B cell (primary cell): ENCODE measurements at regions not wholly inside any gene's neighbourhood (a gene's known extent, or its start where the extent isn't known, plus 50 kb on each side); places are given as distances from the start of the nearest gene placed in this dataset.

Experiments used
- ATAC-seq: fragments of 200-7000 bp; cut with Tn5 transposase; one replicate; pipeline ENCODE4 v1.10.0; 2021; ENCODE audit warnings: low read depth, mild to moderate bottlenecking, moderate number of reproducible peaks, moderate library complexity
- CTCF ChIA-PET: fragments of 350-600 bp; sonication (Branson Sonifier 250); formaldehyde crosslinking; loops from one replicate; lab custom pipeline; 2021; ENCODE audit warnings: antibody characterized with exemption, inconsistent platforms; lab: Charles Lee
- POLR2A ChIA-PET: fragments of 350-600 bp; sonication (Branson Sonifier 250); formaldehyde crosslinking; loops from one replicate; lab custom pipeline; 2021; ENCODE audit warnings: antibody characterized with exemption; lab: Charles Lee
- DNase-seq: peaks from one replicate; pipeline ENCODE4 v3.0.0; 2013
- H2AFZ ChIP-seq: 2 replicates; pipeline ENCODE4 v1.6.1; 2012; ENCODE audit warnings: mild to moderate bottlenecking, low read depth, low read length; ENCODE audit not compliant: insufficient read depth, poor library complexity, severe bottlenecking
- H3K27ac ChIP-seq, 2 donors: 1 replicate in 1 of 2; 2 replicates in 1 of 2; pipeline ENCODE4 v1.5.1; 2012 to 2013; ENCODE audit warnings: low read length in 2 of 2, mild to moderate bottlenecking in 2 of 2, moderate library complexity in 1 of 2
- H3K27me3 ChIP-seq, 4 experiments: fragments of 200-600 bp in 1 of 4; sonication (generic) in 1 of 4; replicated peaks in 1 of 4; 1 replicate in 2 of 4; 2 replicates in 2 of 4; pipeline versions ENCODE4 v1.6.1 to v1.7.0; 2013 to 2016; ENCODE audit warnings: low read length in 3 of 4, mild to moderate bottlenecking in 2 of 4, mixed read lengths in 1 of 4, moderate library complexity in 1 of 4; ENCODE audit not compliant: insufficient read depth in 4 of 4, control insufficient read depth in 3 of 4; ENCODE audit errors: control extremely low read depth in 1 of 4
- H3K36me3 ChIP-seq, 2 experiments: replicated peaks in 1 of 2; 1 replicate in 1 of 2; 2 replicates in 1 of 2; pipeline versions ENCODE4 v1.6.1 to v1.7.1; 2013; ENCODE audit warnings: low read length in 1 of 2; ENCODE audit not compliant: insufficient read depth in 2 of 2, control insufficient read depth in 1 of 2; ENCODE audit errors: control extremely low read depth in 1 of 2, extremely low read depth in 1 of 2
- H3K4me1 ChIP-seq, 2 donors: fragments of 200-600 bp in 1 of 2; sonication (generic) in 1 of 2; 1 replicate in 1 of 2; 2 replicates in 1 of 2; pipeline versions ENCODE4 v1.5.1 to v1.6.1; 2013 to 2017; ENCODE audit warnings: low read length in 2 of 2; ENCODE audit not compliant: control insufficient read depth in 2 of 2, insufficient read depth in 2 of 2
- H3K4me2 ChIP-seq: replicated peaks from 2 replicates; pipeline ENCODE3; 2012; ENCODE audit warnings: mild to moderate bottlenecking, low read depth, low read length; ENCODE audit not compliant: poor library complexity, severe bottlenecking
- H3K4me3 ChIP-seq, 5 experiments: fragments of 200-600 bp in 1 of 5; sonication (generic) in 1 of 5; 1 replicate in 3 of 5; 2 replicates in 2 of 5; pipeline versions ENCODE4 v1.5.1 to v1.7.0; 2011 to 2016; ENCODE audit warnings: low read length in 4 of 5, mild to moderate bottlenecking in 4 of 5, low read depth in 2 of 5, control low read depth in 1 of 5, moderate library complexity in 1 of 5; ENCODE audit not compliant: insufficient read depth in 1 of 5; ENCODE audit errors: control extremely low read depth in 1 of 5, extremely low read depth in 1 of 5
- H3K79me2 ChIP-seq: fragments of 200-600 bp; sonication (generic); one replicate; pipeline ENCODE4 v1.6.0; 2016; ENCODE audit warnings: low read length; ENCODE audit not compliant: control insufficient read depth, insufficient read depth
- H3K9ac ChIP-seq: fragments of 200-600 bp; sonication (generic); 2 replicates; pipeline ENCODE4 v1.6.1; 2017; ENCODE audit warnings: mild to moderate bottlenecking, low read length, moderate library complexity
- H3K9me3 ChIP-seq, 3 donors: one replicate each; pipeline versions ENCODE4 v1.6.1 to v1.7.1; 2013; ENCODE audit warnings: low read length in 2 of 3; ENCODE audit not compliant: control insufficient read depth in 2 of 3, insufficient read depth in 1 of 3; ENCODE audit errors: control extremely low read depth in 1 of 3
- H4K20me1 ChIP-seq: 2 replicates; pipeline ENCODE4 v1.6.0; 2012; ENCODE audit warnings: mild to moderate bottlenecking, low read length; ENCODE audit not compliant: insufficient read depth, control insufficient read depth, poor library complexity, severe bottlenecking
- H3K27ac Mint-ChIP-seq: one replicate; pipeline ENCODE4 v1.8.0; 2021; ENCODE audit warnings: mixed read lengths
- H3K27me3 Mint-ChIP-seq: one replicate; pipeline ENCODE4 v1.8.0; 2021; ENCODE audit warnings: mixed read lengths
- H3K4me1 Mint-ChIP-seq: one replicate; pipeline ENCODE4 v1.8.0; 2021; ENCODE audit warnings: mixed read lengths
- H3K4me3 Mint-ChIP-seq: one replicate; pipeline ENCODE4 v1.8.0; 2021; ENCODE audit warnings: mixed read lengths
- H3K9me3 Mint-ChIP-seq: one replicate; pipeline ENCODE4 v1.8.0; 2022; ENCODE audit warnings: mixed read lengths; ENCODE audit not compliant: insufficient read depth
- EZH2 ChIP-seq: IDR thresholded peaks from 2 replicates; pipeline ENCODE4 v1.6.1; 2012; ENCODE audit warnings: borderline replicate concordance, low read depth, mild to moderate bottlenecking, moderate library complexity, low read length; ENCODE audit not compliant: insufficient read depth, poor library complexity, severe bottlenecking
- WGBS: methylation state at CpG from one replicate; pipeline ENCODE4 v1.1.5; 2013; ENCODE audit warnings: missing lambda C conversion rate; ENCODE audit not compliant: insufficient coverage; 5-methylcytosine and 5-hydroxymethylcytosine counted together
- intact Hi-C: fragments of 100-400 bp; cut with micrococcal nuclease; formaldehyde crosslinking; loops from one replicate; pipeline ENCODE4 v1.10.0; 2022
- TF ChIP-seq, protein P1 (sequence below): fragments of 200-600 bp; IDR thresholded peaks from one replicate; pipeline ENCODE4 v1.8.0; 2022; ENCODE audit warnings: antibody characterized with exemption, mild to moderate bottlenecking

DNA sequence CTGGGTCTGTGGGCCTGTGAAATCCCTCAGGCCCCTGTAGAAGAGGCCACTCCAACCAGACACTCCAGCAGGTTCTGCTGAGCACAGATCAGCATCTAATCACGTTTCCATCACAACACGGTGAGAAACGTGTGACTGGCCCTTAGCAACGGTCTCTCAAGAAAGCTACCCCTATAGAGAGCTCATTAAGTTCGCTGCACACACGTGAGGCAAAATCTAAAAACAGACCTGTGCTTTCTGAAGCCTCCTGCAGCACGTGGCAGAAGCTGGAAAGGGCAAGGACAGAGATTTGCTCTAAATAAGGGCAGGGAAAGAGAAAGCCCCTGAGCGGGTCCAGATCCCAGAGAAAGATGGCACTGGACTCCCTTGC lies 56.5 kb downstream of the GPR6 start:
- ATAC-seq (no peak), DNase-seq (no peak)
- WGBS, result 89% methylated on average over 5 of the region's 8 CpGs

DNA sequence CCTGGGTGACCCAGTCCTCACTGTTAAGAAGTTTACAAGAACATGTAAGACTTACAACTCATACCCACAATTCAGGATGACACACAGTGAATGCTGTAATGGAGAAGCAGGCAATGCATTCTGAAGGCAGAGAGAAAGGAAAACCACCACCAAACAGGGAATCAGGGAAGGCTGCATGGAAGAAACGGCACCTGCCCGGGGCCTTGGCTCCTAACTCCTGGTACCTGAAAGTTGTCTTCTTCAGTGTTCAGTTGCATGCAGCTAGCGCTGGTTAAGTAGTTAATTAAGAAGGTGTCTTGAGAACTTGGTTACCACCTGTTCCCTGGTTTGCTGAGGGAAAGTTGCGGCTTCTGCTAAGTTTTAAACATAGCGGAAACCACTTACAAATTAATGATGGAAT lies 57.2 kb downstream of the GPR6 start:
- H3K9me3 ChIP-seq, result no peaks in the 10 kb centered on the region
- ChIA-PET CTCF (no interaction called here), POLR2A (no interaction called here)
- DNase-seq, result no peak
- Mint-ChIP-seq H3K9me3 (no peaks in the 10 kb centered on the region), H3K4me1 (peaks cover 11% of the 10 kb centered on the region), H3K27me3 (no peaks in the 10 kb centered on the region), H3K4me3 (no peak overlapping the region), H3K27ac (no peak overlapping the region)
- no peak overlapping the region for H3K27ac ChIP-seq
- no peaks in the 10 kb centered on the region for H3K27me3 ChIP-seq
- no peak for ATAC-seq
- H4K20me1 ChIP-seq, result no peaks in the 10 kb centered on the region
- H3K36me3 ChIP-seq, result no peaks in the 10 kb centered on the region
- TF ChIP-seq EZH2, result no peak
- TF ChIP-seq, protein P1, sequence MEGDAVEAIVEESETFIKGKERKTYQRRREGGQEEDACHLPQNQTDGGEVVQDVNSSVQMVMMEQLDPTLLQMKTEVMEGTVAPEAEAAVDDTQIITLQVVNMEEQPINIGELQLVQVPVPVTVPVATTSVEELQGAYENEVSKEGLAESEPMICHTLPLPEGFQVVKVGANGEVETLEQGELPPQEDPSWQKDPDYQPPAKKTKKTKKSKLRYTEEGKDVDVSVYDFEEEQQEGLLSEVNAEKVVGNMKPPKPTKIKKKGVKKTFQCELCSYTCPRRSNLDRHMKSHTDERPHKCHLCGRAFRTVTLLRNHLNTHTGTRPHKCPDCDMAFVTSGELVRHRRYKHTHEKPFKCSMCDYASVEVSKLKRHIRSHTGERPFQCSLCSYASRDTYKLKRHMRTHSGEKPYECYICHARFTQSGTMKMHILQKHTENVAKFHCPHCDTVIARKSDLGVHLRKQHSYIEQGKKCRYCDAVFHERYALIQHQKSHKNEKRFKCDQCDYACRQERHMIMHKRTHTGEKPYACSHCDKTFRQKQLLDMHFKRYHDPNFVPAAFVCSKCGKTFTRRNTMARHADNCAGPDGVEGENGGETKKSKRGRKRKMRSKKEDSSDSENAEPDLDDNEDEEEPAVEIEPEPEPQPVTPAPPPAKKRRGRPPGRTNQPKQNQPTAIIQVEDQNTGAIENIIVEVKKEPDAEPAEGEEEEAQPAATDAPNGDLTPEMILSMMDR, result no peak
- no peaks in the 10 kb centered on the region for H3K79me2 ChIP-seq
- H3K4me1 ChIP-seq, result peaks cover 0 to 17% of the 10 kb centered on the region in 2 donors
- H3K9ac ChIP-seq, result no peak overlapping the region
- H3K4me3 ChIP-seq, result no peak overlapping the region
- 94% methylated on average over 2 of the region's 5 CpGs for WGBS
- intact Hi-C loops, result loop anchor here (5.0 to 10.0 kb wide), 3 partner anchors 172 to 653 kb away; partner anchors contain the start of gene CD164
- H2AFZ ChIP-seq, result no peak overlapping the region
- H3K4me2 ChIP-seq, result no peak overlapping the region

More for the DNA sequence above, 56.5 kb downstream of the GPR6 start:
- no peaks in the 10 kb centered on the region for H3K79me2 ChIP-seq
- CTCF ChIA-PET, result interaction anchor here (1.0 kb wide), 1 partner anchor 15 kb away, joined by 3 read pairs; no protein-coding TSS in a partner anchor
- POLR2A ChIA-PET, result no interaction called here
- no peaks in the 10 kb centered on the region for H3K27me3 ChIP-seq
- H3K36me3 ChIP-seq, result no peaks in the 10 kb centered on the region
- no peaks in the 10 kb centered on the region for H3K27me3 Mint-ChIP-seq
- no peak overlapping the region for H3K4me3 ChIP-seq
- TF ChIP-seq, protein P1, result no peak
- TF ChIP-seq EZH2, result no peak
- H3K4me2 ChIP-seq, result no peak overlapping the region
- H3K9me3 Mint-ChIP-seq, result no peaks in the 10 kb centered on the region
- no peak overlapping the region for H3K4me3 Mint-ChIP-seq
- no peak overlapping the region for H3K27ac ChIP-seq
- H3K4me1 ChIP-seq, result peaks cover 0 to 11% of the 10 kb centered on the region in 2 donors
- no peaks in the 10 kb centered on the region for H3K9me3 ChIP-seq
- no peak overlapping the region for H2AFZ ChIP-seq
- peaks cover 5% of the 10 kb centered on the region for H3K4me1 Mint-ChIP-seq
- no peaks in the 10 kb centered on the region for H4K20me1 ChIP-seq
- H3K9ac ChIP-seq, result no peak overlapping the region
- intact Hi-C loops, result loop anchor here (5.0 to 10.0 kb wide), 3 partner anchors 173 to 652 kb away; partner anchors contain the start of gene CD164
- no peak overlapping the region for H3K27ac Mint-ChIP-seq
